Osteoblast (primary cell): ENCODE measurements at regions not wholly inside any gene's neighbourhood (a gene's known extent, or its start where the extent isn't known, plus 50 kb on each side); places are given as distances from the start of the nearest gene placed in this dataset.

Experiments used
- DNase-seq: peaks from one replicate; pipeline ENCODE4 v3.0.0; 2011; ENCODE audit warnings: low spot score, mixed read lengths; ENCODE audit not compliant: insufficient read length; ENCODE audit errors: missing footprints
- H2AFZ ChIP-seq: 2 replicates; pipeline ENCODE4 v1.6.0; 2011; ENCODE audit warnings: mild to moderate bottlenecking, low read length
- H3K27ac ChIP-seq: 2 replicates; pipeline ENCODE4 v1.5.1; 2011; ENCODE audit warnings: mild to moderate bottlenecking, low read depth, low read length, moderate library complexity
- H3K27me3 ChIP-seq: 2 replicates; pipeline ENCODE4 v1.6.0; 2012; ENCODE audit warnings: mild to moderate bottlenecking, control low read depth, inconsistent platforms, low read length, moderate library complexity; ENCODE audit not compliant: insufficient read depth
- H3K36me3 ChIP-seq: 2 replicates; pipeline ENCODE4 v1.5.1; 2011; ENCODE audit warnings: mild to moderate bottlenecking, low read length, control low read depth, moderate library complexity; ENCODE audit not compliant: insufficient read depth
- H3K4me1 ChIP-seq: 2 replicates; pipeline ENCODE4 v1.5.1; 2011; ENCODE audit warnings: mild to moderate bottlenecking, low read length, control low read depth, moderate library complexity; ENCODE audit not compliant: insufficient read depth
- H3K4me2 ChIP-seq: 2 replicates; pipeline ENCODE4 v1.6.0; 2011; ENCODE audit warnings: mild to moderate bottlenecking, low read length; ENCODE audit not compliant: insufficient read depth
- H3K4me3 ChIP-seq: fragments of 200-600 bp; sonication (generic); 3 replicates; pipeline ENCODE4 v1.5.1; 2012; ENCODE audit warnings: mild to moderate bottlenecking, low read length, inconsistent platforms; ENCODE audit not compliant: insufficient read depth
- H3K79me2 ChIP-seq: 2 replicates; pipeline ENCODE4 v1.6.0; 2012; ENCODE audit warnings: mild to moderate bottlenecking, low read length, control low read depth, inconsistent platforms; ENCODE audit not compliant: insufficient read depth
- H3K9me3 ChIP-seq: 2 replicates; pipeline ENCODE4 v1.5.1; 2011; ENCODE audit warnings: low read depth, low read length, control low read depth
- H4K20me1 ChIP-seq: 2 replicates; pipeline ENCODE4 v1.6.0; 2012; ENCODE audit warnings: mild to moderate bottlenecking, low read length, control low read depth; ENCODE audit not compliant: insufficient read depth
- CTCF ChIP-seq: IDR thresholded peaks from 2 replicates; pipeline ENCODE4 v1.5.1; 2011; ENCODE audit warnings: mild to moderate bottlenecking, low read depth, low read length, moderate library complexity; ENCODE audit errors: extremely low read depth

GRCh38 chr16:52652033-52652432 is 105.1 kb upstream of the TOX3 start:
- H3K79me2 ChIP-seq = no peaks in the 10 kb centered on the region
- no peak overlapping the region for H3K4me3 ChIP-seq
- no peak for DNase-seq
- H3K27ac ChIP-seq = no peak overlapping the region
- no peaks in the 10 kb centered on the region for H4K20me1 ChIP-seq
- H3K36me3 ChIP-seq = no peaks in the 10 kb centered on the region
- peaks cover 2% of the 10 kb centered on the region for H3K9me3 ChIP-seq
- no peak overlapping the region for H2AFZ ChIP-seq
- H3K4me2 ChIP-seq = no peak overlapping the region
- no peaks in the 10 kb centered on the region for H3K4me1 ChIP-seq
- no peaks in the 10 kb centered on the region for H3K27me3 ChIP-seq
- no peak for TF ChIP-seq CTCF

- no peak for TF ChIP-seq CTCF
- no peaks in the 10 kb centered on the region for H3K79me2 ChIP-seq
- no peak overlapping the region for H2AFZ ChIP-seq
- no peaks in the 10 kb centered on the region for H3K27me3 ChIP-seq
- H3K4me3 ChIP-seq = no peak overlapping the region
- no peak overlapping the region for H3K4me2 ChIP-seq
- no peaks in the 10 kb centered on the region for H3K36me3 ChIP-seq
- no peak for DNase-seq
- H3K27ac ChIP-seq = no peak overlapping the region
- H3K4me1 ChIP-seq = no peaks in the 10 kb centered on the region
- no peaks in the 10 kb centered on the region for H4K20me1 ChIP-seq
- peaks cover 2% of the 10 kb centered on the region for H3K9me3 ChIP-seq
These were observed 103.8 kb upstream of the TOX3 start for GRCh38 chr16:52650789-52651188.

GRCh38 chr16:52650318-52650717 is 103.4 kb upstream of the TOX3 start:
- TF ChIP-seq CTCF = no peak
- no peaks in the 10 kb centered on the region for H3K4me1 ChIP-seq
- no peak overlapping the region for H3K27ac ChIP-seq
- peaks cover 2% of the 10 kb centered on the region for H3K9me3 ChIP-seq
- no peaks in the 10 kb centered on the region for H3K79me2 ChIP-seq
- no peak overlapping the region for H2AFZ ChIP-seq
- no peak for DNase-seq
- H3K36me3 ChIP-seq = no peaks in the 10 kb centered on the region
- no peaks in the 10 kb centered on the region for H4K20me1 ChIP-seq
- H3K4me3 ChIP-seq = no peak overlapping the region
- H3K27me3 ChIP-seq = no peaks in the 10 kb centered on the region
- no peak overlapping the region for H3K4me2 ChIP-seq

- H4K20me1 ChIP-seq = no peaks in the 10 kb centered on the region
- peaks cover 2% of the 10 kb centered on the region for H3K9me3 ChIP-seq
- no peak for TF ChIP-seq CTCF
- no peaks in the 10 kb centered on the region for H3K79me2 ChIP-seq
- no peak overlapping the region for H3K4me2 ChIP-seq
- DNase-seq = no peak
- H3K4me3 ChIP-seq = no peak overlapping the region
- H3K27me3 ChIP-seq = no peaks in the 10 kb centered on the region
- no peaks in the 10 kb centered on the region for H3K4me1 ChIP-seq
- no peaks in the 10 kb centered on the region for H3K36me3 ChIP-seq
- no peak overlapping the region for H3K27ac ChIP-seq
- no peak overlapping the region for H2AFZ ChIP-seq
These were observed 102.9 kb upstream of the TOX3 start for GRCh38 chr16:52649870-52650269.
